Loucy (cell line): ENCODE measurements at regions not wholly inside any gene's neighbourhood (a gene's known extent, or its start where the extent isn't known, plus 50 kb on each side); places are given as distances from the start of the nearest gene placed in this dataset.

Experiments used
- H2AFZ ChIP-seq: fragments of 200-600 bp; sonication (generic); 2 replicates; pipeline ENCODE4 v1.6.0; 2016; ENCODE audit warnings: antibody characterized with exemption, mild to moderate bottlenecking, low read length, moderate library complexity
- H3F3A ChIP-seq: fragments of 200-600 bp; 2 replicates; pipeline ENCODE4 v1.6.0; 2016; ENCODE audit warnings: antibody characterized with exemption, low read depth, mild to moderate bottlenecking
- H3K27me3 ChIP-seq: fragments of 200-600 bp; sonication (generic); 2 replicates; pipeline ENCODE4 v1.6.1; 2014; ENCODE audit warnings: low read length, mild to moderate bottlenecking; ENCODE audit not compliant: insufficient read depth, poor library complexity, severe bottlenecking
- H3K36me3 ChIP-seq: fragments of 200-600 bp; sonication (generic); 2 replicates; pipeline ENCODE4 v1.6.1; 2016; ENCODE audit warnings: low read length; ENCODE audit not compliant: insufficient read depth
- H3K4me1 ChIP-seq: fragments of 200-600 bp; sonication (generic); 2 replicates; pipeline ENCODE4 v1.5.1; 2014; ENCODE audit warnings: low read length, mild to moderate bottlenecking; ENCODE audit not compliant: insufficient read depth, poor library complexity, severe bottlenecking
- H3K4me2 ChIP-seq: fragments of 200-600 bp; sonication (generic); 2 replicates; pipeline ENCODE4 v1.6.0; 2014; ENCODE audit warnings: antibody characterized with exemption, low read length, low read depth, mild to moderate bottlenecking; ENCODE audit not compliant: poor library complexity, severe bottlenecking
- H3K4me3 ChIP-seq: fragments of 200-600 bp; sonication (generic); 2 replicates; pipeline ENCODE4 v1.5.1; 2014; ENCODE audit warnings: low read length, mild to moderate bottlenecking, mixed read lengths; ENCODE audit not compliant: poor library complexity, severe bottlenecking
- H3K79me2 ChIP-seq: fragments of 200-600 bp; sonication (generic); 2 replicates; pipeline ENCODE4 v1.6.1; 2014; ENCODE audit warnings: low read length; ENCODE audit not compliant: insufficient read depth
- H3K9ac ChIP-seq: fragments of 200-600 bp; sonication (generic); 2 replicates; pipeline ENCODE4 v1.6.0; 2014; ENCODE audit warnings: mild to moderate bottlenecking, low read depth, low read length, moderate library complexity; ENCODE audit not compliant: poor library complexity, severe bottlenecking
- H3K9me2 ChIP-seq: fragments of 200-600 bp; sonication (generic); replicated peaks from 2 replicates; pipeline ENCODE4 v1.6.1; 2016; ENCODE audit warnings: low read depth, low read length, mixed read lengths
- H3K9me3 ChIP-seq: fragments of 200-600 bp; sonication (generic); 2 replicates; pipeline ENCODE4 v1.6.1; 2014; ENCODE audit warnings: mild to moderate bottlenecking, antibody characterized with exemption, low read length, low read depth; ENCODE audit not compliant: insufficient read depth
- H4K20me1 ChIP-seq: fragments of 200-600 bp; sonication (generic); 2 replicates; pipeline ENCODE4 v1.6.0; 2014; ENCODE audit warnings: antibody characterized with exemption, low read length, mild to moderate bottlenecking; ENCODE audit not compliant: insufficient read depth, poor library complexity, severe bottlenecking
- CTCF ChIP-seq: fragments of 200-600 bp; sonication (generic); conservative IDR thresholded peaks from 2 replicates; pipeline ENCODE4 v1.5.1; 2014; ENCODE audit warnings: mild to moderate bottlenecking, antibody characterized with exemption, low read length
- EZH2phosphoT487 ChIP-seq: fragments of 200-600 bp; IDR thresholded peaks from 2 replicates; pipeline ENCODE4 v1.6.1; 2018; ENCODE audit warnings: antibody characterized with exemption, mild to moderate bottlenecking, moderate library complexity, borderline replicate concordance

DNA sequence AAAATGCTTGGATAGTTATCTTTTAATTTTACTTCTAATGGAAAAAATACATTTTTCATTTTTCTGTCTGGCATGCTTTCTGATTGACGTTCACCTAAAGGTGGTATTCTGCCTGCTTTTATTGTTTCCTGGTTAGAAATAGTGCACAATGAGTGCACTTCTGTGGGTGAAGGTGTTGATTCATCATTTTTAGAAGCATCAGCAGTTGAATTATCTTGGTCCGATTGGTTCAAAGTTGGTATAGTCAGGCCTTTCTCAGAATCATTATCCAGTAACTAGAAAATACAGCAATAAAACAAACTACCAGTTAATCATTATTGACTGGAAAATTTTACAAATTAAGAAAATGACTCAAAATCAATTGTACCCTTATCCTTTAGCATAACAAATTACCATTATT, 84.5 kb downstream of the STRADB start:
- H3K4me3 ChIP-seq, result no peak overlapping the region
- H3K27me3 ChIP-seq, result no peaks in the 10 kb centered on the region
- TF ChIP-seq EZH2phosphoT487, result no peak
- no peaks in the 10 kb centered on the region for H3K36me3 ChIP-seq
- H3F3A ChIP-seq, result no peaks in the 10 kb centered on the region
- H3K4me2 ChIP-seq, result no peak overlapping the region
- H3K9me2 ChIP-seq, result no peaks in the 10 kb centered on the region
- no peaks in the 10 kb centered on the region; the same call in 1 of the 2 replicates for H3K9me3 ChIP-seq
- H3K79me2 ChIP-seq, result no peaks in the 10 kb centered on the region
- no peaks in the 10 kb centered on the region for H3K4me1 ChIP-seq
- no peak overlapping the region for H2AFZ ChIP-seq
- H3K9ac ChIP-seq, result no peak overlapping the region
- no peaks in the 10 kb centered on the region for H4K20me1 ChIP-seq

GRCh38 chr2:201532686-201533304, 81.3 kb downstream of the STRADB start:
- Histone ChIP-seq H3K4me3 (no peak overlapping the region), H2AFZ (no peak overlapping the region), H3K79me2 (no peaks in the 10 kb centered on the region), H3F3A (no peaks in the 10 kb centered on the region), H3K27me3 (no peaks in the 10 kb centered on the region), H3K9ac (no peak overlapping the region), H3K36me3 (no peaks in the 10 kb centered on the region), H3K9me2 (no peaks in the 10 kb centered on the region), H4K20me1 (no peaks in the 10 kb centered on the region), H3K9me3 (peaks cover 4% of the 10 kb centered on the region; the same call in 1 of the 2 replicates), H3K4me2 (no peak overlapping the region), H3K4me1 (no peaks in the 10 kb centered on the region)
- TF ChIP-seq CTCF (no peak), EZH2phosphoT487 (no peak)
